ENCODE measurements at regions not wholly inside any gene's neighbourhood (a gene's known extent, or its start where the extent isn't known, plus 50 kb on each side); places are given as distances from the start of the nearest gene placed in this dataset.

- Histone ChIP-seq H3K9me3 (no peaks in the 10 kb centered on the region), H3K27ac (no peak overlapping the region), H3K4me3 (no peak overlapping the region), H3K4me1 (no peaks in the 10 kb centered on the region), H3K27me3 (no peaks in the 10 kb centered on the region), H3K36me3 (ENCODE audit: low read depth, missing control alignments) (no peaks in the 10 kb centered on the region)
- 78 to 82% methylated on average over 3 of the region's 3 CpGs for WGBS, 2 donors
- TF ChIP-seq CTCF (IDR thresholded peaks at IDR 0.05) (no peak), POLR2A (IDR thresholded peaks at IDR 0.05) (no peak)
- no peak for DNase-seq
- intact Hi-C loops (cut with DNase I; ENCODE audit: low total_unique reads) = no loop called here
Observed at GRCh38 chr17:72334205-72334604, 213.4 kb downstream of the SOX9 start.

- TF ChIP-seq CTCF (IDR thresholded peaks at IDR 0.05) (no peak), POLR2A (IDR thresholded peaks at IDR 0.05) (no peak)
- WGBS, 2 donors = 52 to 55% methylated on average over 11 of the region's 11 CpGs
- Histone ChIP-seq H3K27ac (no peak overlapping the region), H3K27me3 (no peaks in the 10 kb centered on the region), H3K4me3 (no peak overlapping the region), H3K36me3 (ENCODE audit: low read depth, missing control alignments) (no peaks in the 10 kb centered on the region), H3K4me1 (no peaks in the 10 kb centered on the region), H3K9me3 (no peaks in the 10 kb centered on the region)
- DNase-seq = no peak
- intact Hi-C loops (cut with DNase I; ENCODE audit: low total_unique reads) = no loop called here
Observed at GRCh38 chr17:72336026-72336803, 215.4 kb downstream of the SOX9 start.

- intact Hi-C loops (cut with DNase I; ENCODE audit: low total_unique reads) = no loop called here
- Histone ChIP-seq H3K4me1 (no peaks in the 10 kb centered on the region), H3K4me3 (no peak overlapping the region), H3K36me3 (ENCODE audit: low read depth, missing control alignments) (no peaks in the 10 kb centered on the region), H3K27me3 (no peaks in the 10 kb centered on the region), H3K9me3 (no peaks in the 10 kb centered on the region), H3K27ac (no peak overlapping the region)
- no peak for TF ChIP-seq CTCF (IDR thresholded peaks at IDR 0.05)
- no peak for TF ChIP-seq POLR2A (IDR thresholded peaks at IDR 0.05)
- no peak for DNase-seq
- 93 to 96% methylated on average over 1 of the region's 1 CpG for WGBS, 2 donors
Observed at GRCh38 chr17:72336804-72337070, 215.9 kb downstream of the SOX9 start.

- Histone ChIP-seq H3K27me3 (no peaks in the 10 kb centered on the region), H3K9me3 (no peaks in the 10 kb centered on the region), H3K36me3 (ENCODE audit: low read depth, missing control alignments) (no peaks in the 10 kb centered on the region), H3K4me3 (no peak overlapping the region), H3K4me1 (no peaks in the 10 kb centered on the region), H3K27ac (no peak overlapping the region)
- intact Hi-C loops (cut with DNase I; ENCODE audit: low total_unique reads) = no loop called here
- TF ChIP-seq POLR2A (IDR thresholded peaks at IDR 0.05) = no peak
- TF ChIP-seq CTCF (IDR thresholded peaks at IDR 0.05) = no peak
- 71 to 74% methylated on average over 2 of the region's 2 CpGs for WGBS, 2 donors
- DNase-seq = no peak
Observed at GRCh38 chr17:72338304-72338703, 217.5 kb downstream of the SOX9 start.

All from testis (tissue), 2 donors.